ENCODE measurements at regions not wholly inside any gene's neighbourhood (a gene's known extent, or its start where the extent isn't known, plus 50 kb on each side); places are given as distances from the start of the nearest gene placed in this dataset.

DNA sequence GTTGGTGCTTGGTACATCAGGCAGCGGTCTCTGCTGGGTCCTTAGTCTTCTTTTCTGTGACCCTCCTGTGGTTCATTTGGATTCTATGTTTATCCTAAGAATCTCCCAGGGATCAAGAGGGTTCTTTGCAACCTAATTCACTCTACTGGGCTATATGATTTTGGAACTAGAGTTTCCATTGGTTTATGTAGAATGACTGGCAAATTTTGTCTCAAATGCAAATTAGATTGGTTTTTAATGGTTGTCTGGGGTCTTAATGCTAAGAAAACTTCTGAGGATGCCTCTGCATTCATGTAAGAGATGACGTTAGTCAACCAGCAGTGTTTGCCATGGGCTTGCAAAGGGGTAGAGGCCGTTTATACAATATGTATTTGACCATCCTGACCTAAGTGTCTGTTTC is 129.8 kb upstream of the ZFP64 start:
- DNase-seq (ENCODE audit: low spot score): no peak
- no peak overlapping the region for H3K4me3 Mint-ChIP-seq (ENCODE audit: unreplicated experiment)
- no peaks in the 10 kb centered on the region for H3K9me3 Mint-ChIP-seq (ENCODE audit: low read depth)
- TF ChIP-seq CTCF (IDR thresholded peaks at IDR 0.05): no peak
- no peaks in the 10 kb centered on the region for H3K4me1 Mint-ChIP-seq (ENCODE audit: low read depth)
- H3K36me3 Mint-ChIP-seq (ENCODE audit: low read depth): no peaks in the 10 kb centered on the region
- peaks cover 14% of the 10 kb centered on the region for H3K27me3 Mint-ChIP-seq (ENCODE audit: low read depth)
- H3K27ac Mint-ChIP-seq (ENCODE audit: unreplicated experiment): no peak overlapping the region

DNA sequence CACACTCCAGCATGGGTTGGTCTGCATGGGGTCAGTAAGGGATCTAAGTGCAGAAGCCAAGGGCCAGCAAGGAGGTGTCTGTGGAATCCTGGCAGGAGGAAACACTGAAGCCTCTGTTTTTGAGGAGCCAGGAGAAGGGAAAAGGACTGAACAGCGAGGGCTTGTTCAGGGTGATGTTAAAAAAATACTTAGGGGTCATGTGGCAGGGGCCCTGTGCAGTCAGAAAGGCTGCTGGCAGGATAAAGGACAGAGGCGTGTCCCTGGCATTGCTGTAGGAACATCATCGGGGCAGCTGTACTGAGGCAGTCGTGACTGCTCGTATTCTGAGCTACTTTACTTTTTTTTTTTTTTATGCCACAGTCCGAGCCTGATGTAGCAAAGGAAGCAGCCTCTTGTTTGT is 127.1 kb upstream of the ZFP64 start:
- Mint-ChIP-seq H3K36me3 (ENCODE audit: low read depth) (no peaks in the 10 kb centered on the region), H3K27ac (ENCODE audit: unreplicated experiment) (no peak overlapping the region), H3K4me1 (ENCODE audit: low read depth) (peaks cover under 1% of the 10 kb centered on the region), H3K9me3 (ENCODE audit: low read depth) (no peaks in the 10 kb centered on the region), H3K27me3 (ENCODE audit: low read depth) (peaks cover 20% of the 10 kb centered on the region), H3K4me3 (ENCODE audit: unreplicated experiment) (no peak overlapping the region)
- TF ChIP-seq CTCF (IDR thresholded peaks at IDR 0.05): no peak
- DNase-seq (ENCODE audit: low spot score): no peak

DNA sequence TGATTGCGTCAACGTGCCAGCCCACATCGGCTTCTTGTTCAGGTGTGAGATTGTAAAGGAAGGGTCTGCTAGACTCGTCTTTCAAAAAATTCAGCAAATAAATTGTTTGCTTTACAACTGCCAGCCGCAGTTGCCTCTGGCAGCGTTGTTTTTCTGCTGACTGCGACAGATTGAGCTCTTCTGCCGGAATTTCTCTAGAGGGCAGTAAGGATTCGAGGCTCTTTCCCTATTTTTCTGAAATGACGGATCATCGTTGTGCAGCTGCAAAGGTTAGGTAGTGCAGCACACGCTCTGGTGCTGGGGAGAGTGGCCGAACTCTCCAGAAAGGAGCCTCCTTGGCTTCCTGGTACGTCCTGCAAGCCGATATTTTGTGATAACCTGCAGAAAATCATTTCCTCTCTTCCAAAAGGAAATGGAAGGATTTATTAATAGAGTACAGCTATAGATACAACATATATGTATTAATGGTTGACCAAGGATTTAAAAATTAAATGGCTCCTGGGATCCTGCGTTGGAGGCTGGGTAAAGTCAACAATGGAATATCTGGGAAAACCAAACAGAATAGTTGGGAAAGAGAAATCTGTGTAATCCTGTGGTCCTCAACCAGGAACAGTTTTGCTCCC is 121.9 kb upstream of the ZFP64 start:
- peak; percentile 74 for TF ChIP-seq CTCF (IDR thresholded peaks at IDR 0.05)
- no peak for DNase-seq (ENCODE audit: low spot score)
- H3K27ac Mint-ChIP-seq (ENCODE audit: unreplicated experiment): peak overlapping the region; percentile 29

DNA sequence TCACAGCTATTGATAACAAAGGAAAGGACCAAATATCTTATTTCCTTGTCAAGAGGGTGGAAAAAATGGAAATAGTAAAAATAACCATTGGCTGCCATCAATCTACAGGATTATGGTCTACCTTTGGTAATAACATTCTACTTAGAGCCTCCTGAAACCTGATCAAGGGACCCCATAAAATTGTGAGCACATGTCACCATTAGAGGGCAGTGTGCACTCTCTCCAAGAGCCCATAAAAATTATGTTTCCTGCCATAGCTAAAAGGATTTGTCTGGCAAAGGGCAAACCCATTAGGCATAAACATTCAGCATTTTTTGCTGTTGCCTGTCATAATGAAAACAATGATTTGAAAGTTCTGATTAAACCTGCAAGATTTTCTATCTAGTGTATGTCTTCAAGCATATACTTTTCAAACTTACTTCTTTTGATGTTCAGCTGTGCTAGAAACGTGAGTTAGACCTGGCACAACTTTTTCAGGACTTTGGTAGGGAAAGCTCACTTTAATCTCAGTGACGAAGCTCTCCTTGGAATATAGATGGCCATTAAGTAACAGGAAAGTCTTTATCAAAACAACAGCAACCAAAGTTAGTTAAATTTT is 120.7 kb upstream of the ZFP64 start:
- Mint-ChIP-seq H3K9me3 (ENCODE audit: low read depth) (no peaks in the 10 kb centered on the region), H3K4me1 (ENCODE audit: low read depth) (peaks cover 6% of the 10 kb centered on the region), H3K27me3 (ENCODE audit: low read depth) (peaks cover 21% of the 10 kb centered on the region), H3K36me3 (ENCODE audit: low read depth) (no peaks in the 10 kb centered on the region), H3K27ac (ENCODE audit: unreplicated experiment) (no peak overlapping the region), H3K4me3 (ENCODE audit: unreplicated experiment) (no peak overlapping the region)
- peak; percentile 88 for TF ChIP-seq CTCF (IDR thresholded peaks at IDR 0.05)
- no peak for DNase-seq (ENCODE audit: low spot score)

More for the DNA sequence above, 121.9 kb upstream of the ZFP64 start:
- peaks cover 24% of the 10 kb centered on the region for H3K27me3 Mint-ChIP-seq (ENCODE audit: low read depth)
- peaks cover 6% of the 10 kb centered on the region for H3K4me1 Mint-ChIP-seq (ENCODE audit: low read depth)
- no peaks in the 10 kb centered on the region for H3K36me3 Mint-ChIP-seq (ENCODE audit: low read depth)
- no peaks in the 10 kb centered on the region for H3K9me3 Mint-ChIP-seq (ENCODE audit: low read depth)
- H3K4me3 Mint-ChIP-seq (ENCODE audit: unreplicated experiment): no peak overlapping the region

DNA sequence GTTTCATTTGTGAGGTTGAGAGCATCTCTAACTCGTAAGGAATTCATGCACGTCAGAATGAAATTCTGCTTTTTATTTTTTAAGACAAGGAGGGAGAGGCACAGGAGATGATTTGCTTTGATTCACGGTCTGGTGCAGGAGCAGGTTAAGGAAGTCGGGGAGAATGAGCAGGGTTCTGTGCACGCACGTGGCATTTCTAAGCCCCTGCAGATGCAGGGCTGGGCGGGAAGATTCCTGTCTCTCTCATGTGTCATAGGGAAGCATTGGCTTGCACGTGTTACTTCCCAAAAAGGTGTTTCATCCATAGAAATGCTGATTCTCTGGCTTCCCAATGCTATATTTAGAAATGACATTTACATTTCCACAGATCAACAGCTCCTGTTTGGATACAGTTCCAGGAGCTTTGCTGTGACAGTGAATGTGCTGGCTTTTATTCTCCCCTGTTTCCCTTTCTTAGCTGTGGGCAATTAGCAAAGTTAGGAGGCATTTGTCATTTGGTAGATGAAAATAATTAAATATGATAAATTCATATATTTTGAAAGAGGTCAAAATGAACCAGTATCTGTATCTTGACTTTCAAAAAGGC is 119.7 kb upstream of the ZFP64 start:
- H3K4me1 Mint-ChIP-seq (ENCODE audit: low read depth): peaks cover 6% of the 10 kb centered on the region

More for the DNA sequence above, 119.7 kb upstream of the ZFP64 start:
- Mint-ChIP-seq H3K27me3 (ENCODE audit: low read depth) (peaks cover 20% of the 10 kb centered on the region), H3K27ac (ENCODE audit: unreplicated experiment) (no peak overlapping the region), H3K36me3 (ENCODE audit: low read depth) (no peaks in the 10 kb centered on the region), H3K9me3 (ENCODE audit: low read depth) (no peaks in the 10 kb centered on the region), H3K4me3 (ENCODE audit: unreplicated experiment) (no peak overlapping the region)
- TF ChIP-seq CTCF (IDR thresholded peaks at IDR 0.05): no peak
- no peak for DNase-seq (ENCODE audit: low spot score)
